PC-9 (cell line): ENCODE measurements at regions not wholly inside any gene's neighbourhood (a gene's known extent, or its start where the extent isn't known, plus 50 kb on each side); places are given as distances from the start of the nearest gene placed in this dataset.

ENCODE experiments used
- BruUV-seq: library from RNA; stranded (reverse); fragments of 400-500 nt; replicated peaks from 2 replicates; lab custom pipeline; 2021; lab: Mats Ljungman, UMichigan
- CTCF ChIA-PET: fragments of 300-600 bp; sonication (Branson Sonifier 250); formaldehyde crosslinking; loops from one replicate; lab custom pipeline; 2022; ENCODE audit warnings: antibody characterized with exemption; lab: Charles Lee
- POLR2A ChIA-PET: fragments of 300-600 bp; sonication (Branson Sonifier 250); formaldehyde crosslinking; loops from one replicate; lab custom pipeline; 2022; ENCODE audit warnings: antibody characterized with exemption; ENCODE audit not compliant: unreplicated experiment; lab: Charles Lee
- DNase-seq, 2 experiments: peaks; one replicate each; pipeline versions ENCODE4 v3.0.0 to v3.0.0-alpha.2; 2015 to 2022; ENCODE audit warnings: mixed read lengths in 1 of 2
- H2AFZ ChIP-seq: fragments of 200-600 bp; sonication (generic); 2 replicates; pipeline ENCODE4 v1.8.1; 2017; ENCODE audit warnings: antibody characterized with exemption
- H3F3A ChIP-seq: fragments of 200-600 bp; sonication (generic); 2 replicates; pipeline ENCODE4 v1.8.1; 2017; ENCODE audit warnings: antibody characterized with exemption, mild to moderate bottlenecking, low read depth; ENCODE audit not compliant: insufficient read depth
- H3K27ac ChIP-seq: fragments of 200-600 bp; sonication (generic); 2 replicates; pipeline ENCODE4 v1.6.1; 2016; ENCODE audit warnings: mixed run types
- H3K27me3 ChIP-seq: fragments of 200-600 bp; sonication (generic); 2 replicates; pipeline ENCODE4 v1.6.1; 2016; ENCODE audit warnings: low read depth, mixed run types; ENCODE audit not compliant: insufficient read depth
- H3K36me3 ChIP-seq: fragments of 200-600 bp; sonication (generic); 2 replicates; pipeline ENCODE4 v1.6.1; 2016; ENCODE audit warnings: low read depth, mixed run types
- H3K4me1 ChIP-seq: fragments of 200-600 bp; sonication (generic); replicated peaks from 2 replicates; pipeline ENCODE4 v1.6.1; 2016; ENCODE audit warnings: mixed run types; ENCODE audit not compliant: insufficient read depth
- H3K4me2 ChIP-seq: fragments of 200-600 bp; sonication (generic); 2 replicates; pipeline ENCODE4 v1.6.1; 2017; ENCODE audit warnings: mixed run types
- H3K4me3 ChIP-seq: fragments of 200-600 bp; sonication (generic); 2 replicates; pipeline ENCODE4 v1.6.1; 2016; ENCODE audit warnings: mixed run types
- H3K79me2 ChIP-seq: fragments of 200-600 bp; sonication (generic); 2 replicates; pipeline ENCODE4 v1.6.1; 2017; ENCODE audit warnings: low read depth, mixed run types
- H3K9me2 ChIP-seq: fragments of 200-600 bp; sonication (generic); 2 replicates; pipeline ENCODE4 v1.8.1; 2017; ENCODE audit warnings: mild to moderate bottlenecking; ENCODE audit not compliant: insufficient read depth
- H3K9me3 ChIP-seq: fragments of 200-600 bp; sonication (generic); 2 replicates; pipeline ENCODE4 v1.8.1; 2016; ENCODE audit warnings: low read depth; ENCODE audit not compliant: insufficient read depth
- H4K20me1 ChIP-seq: fragments of 200-600 bp; sonication (generic); 2 replicates; pipeline ENCODE4 v1.8.1; 2017; ENCODE audit not compliant: insufficient read depth
- EZH2 ChIP-seq: fragments of 200-600 bp; sonication (generic); IDR thresholded peaks from 2 replicates; pipeline ENCODE4 v1.8.0; 2017; ENCODE audit warnings: antibody characterized with exemption, low read depth
- intact Hi-C: fragments of 100-400 bp; cut with micrococcal nuclease; formaldehyde crosslinking; loops from one replicate; pipeline ENCODE4 v1.10.0; 2022; ENCODE audit not compliant: unreplicated experiment
- TF ChIP-seq, protein P1 (sequence below): fragments of 200-600 bp; sonication (generic); conservative IDR thresholded peaks from 2 replicates; pipeline ENCODE4 v1.6.1; 2017; ENCODE audit warnings: mixed run types, antibody characterized with exemption, mild to moderate bottlenecking, moderate library complexity

GRCh38 chr1:218565377-218565776, 220.2 kb downstream of the TGFB2 start:
- POLR2A ChIA-PET = no interaction called here
- Histone ChIP-seq H4K20me1 (no peaks in the 10 kb centered on the region), H3K27me3 (no peaks in the 10 kb centered on the region), H3K79me2 (no peaks in the 10 kb centered on the region), H3K9me3 (no peaks in the 10 kb centered on the region), H3K36me3 (no peaks in the 10 kb centered on the region; the same call in 1 of the 2 replicates), H3F3A (no peaks in the 10 kb centered on the region), H2AFZ (no peak overlapping the region), H3K4me3 (no peak overlapping the region), H3K4me1 (no peaks in the 10 kb centered on the region), H3K4me2 (no peak overlapping the region), H3K27ac (no peak overlapping the region), H3K9me2 (no peaks in the 10 kb centered on the region)
- intact Hi-C loops = no loop called here
- TF ChIP-seq, protein P1, sequence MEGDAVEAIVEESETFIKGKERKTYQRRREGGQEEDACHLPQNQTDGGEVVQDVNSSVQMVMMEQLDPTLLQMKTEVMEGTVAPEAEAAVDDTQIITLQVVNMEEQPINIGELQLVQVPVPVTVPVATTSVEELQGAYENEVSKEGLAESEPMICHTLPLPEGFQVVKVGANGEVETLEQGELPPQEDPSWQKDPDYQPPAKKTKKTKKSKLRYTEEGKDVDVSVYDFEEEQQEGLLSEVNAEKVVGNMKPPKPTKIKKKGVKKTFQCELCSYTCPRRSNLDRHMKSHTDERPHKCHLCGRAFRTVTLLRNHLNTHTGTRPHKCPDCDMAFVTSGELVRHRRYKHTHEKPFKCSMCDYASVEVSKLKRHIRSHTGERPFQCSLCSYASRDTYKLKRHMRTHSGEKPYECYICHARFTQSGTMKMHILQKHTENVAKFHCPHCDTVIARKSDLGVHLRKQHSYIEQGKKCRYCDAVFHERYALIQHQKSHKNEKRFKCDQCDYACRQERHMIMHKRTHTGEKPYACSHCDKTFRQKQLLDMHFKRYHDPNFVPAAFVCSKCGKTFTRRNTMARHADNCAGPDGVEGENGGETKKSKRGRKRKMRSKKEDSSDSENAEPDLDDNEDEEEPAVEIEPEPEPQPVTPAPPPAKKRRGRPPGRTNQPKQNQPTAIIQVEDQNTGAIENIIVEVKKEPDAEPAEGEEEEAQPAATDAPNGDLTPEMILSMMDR = no peak
- TF ChIP-seq EZH2 = no peak
- CTCF ChIA-PET = no interaction called here
- no peak for DNase-seq
- no TSS peak for BruUV-seq

GRCh38 chr1:218568962-218569550, 223.9 kb downstream of the TGFB2 start:
- intact Hi-C loops = no loop called here
- H3K79me2 ChIP-seq = no peaks in the 10 kb centered on the region
- H3K9me2 ChIP-seq = no peaks in the 10 kb centered on the region
- H3K9me3 ChIP-seq = no peaks in the 10 kb centered on the region
- no peak overlapping the region for H2AFZ ChIP-seq
- H3K27me3 ChIP-seq = no peaks in the 10 kb centered on the region
- ChIA-PET CTCF (no interaction called here), POLR2A (no interaction called here)
- H3K4me2 ChIP-seq = no peak overlapping the region
- H3K27ac ChIP-seq = no peak overlapping the region
- no peaks in the 10 kb centered on the region for H3K4me1 ChIP-seq
- no peaks in the 10 kb centered on the region for H4K20me1 ChIP-seq
- DNase-seq = no peak
- BruUV-seq = no TSS peak
- TF ChIP-seq EZH2 = no peak
- TF ChIP-seq, protein P1 = no peak
- no peaks in the 10 kb centered on the region; the same call in 1 of the 2 replicates for H3K36me3 ChIP-seq
- no peaks in the 10 kb centered on the region for H3F3A ChIP-seq
- H3K4me3 ChIP-seq = no peak overlapping the region

- Histone ChIP-seq H3K79me2 (no peaks in the 10 kb centered on the region), H3K27me3 (no peaks in the 10 kb centered on the region), H3K36me3 (no peaks in the 10 kb centered on the region; the same call in 1 of the 2 replicates), H3K27ac (no peak overlapping the region), H3K4me1 (no peaks in the 10 kb centered on the region), H3K4me3 (no peak overlapping the region), H4K20me1 (no peaks in the 10 kb centered on the region), H3K9me3 (no peaks in the 10 kb centered on the region; the same call in 1 of the 2 replicates), H2AFZ (no peak overlapping the region), H3K4me2 (no peak overlapping the region), H3F3A (no peaks in the 10 kb centered on the region), H3K9me2 (no peaks in the 10 kb centered on the region)
- DNase-seq = no peak
- POLR2A ChIA-PET = no interaction called here
- BruUV-seq = no TSS peak
- CTCF ChIA-PET = no interaction called here
- TF ChIP-seq, protein P1 = no peak
- TF ChIP-seq EZH2 = no peak
- intact Hi-C loops = no loop called here
Measured at GRCh38 chr1:218570456-218570855, 225.3 kb downstream of the TGFB2 start.
